GM12892 (cell line): ENCODE measurements at regions not wholly inside any gene's neighbourhood (a gene's known extent, or its start where the extent isn't known, plus 50 kb on each side); places are given as distances from the start of the nearest gene placed in this dataset.

Source experiments
- DNase-seq: peaks from one replicate; pipeline ENCODE4 v3.0.0; 2011; ENCODE audit not compliant: insufficient read length
- FAIRE-seq: peaks from 2 replicates; lab custom pipeline; 2011; peaks lifted over from hg19 to GRCh38; lab: Jason Lieb, UNC
- POLR2A ChIP-seq: IDR thresholded peaks from 2 replicates; pipeline ENCODE4 v1.6.1; 2011; ENCODE audit warnings: low read depth, low read length, control low read depth
- POLR2AphosphoS5 ChIP-seq: IDR thresholded peaks from 2 replicates; pipeline ENCODE4 v1.6.1; 2011; ENCODE audit warnings: low read depth, low read length, control low read depth
- TAF1 ChIP-seq: IDR thresholded peaks from 2 replicates; pipeline ENCODE4 v1.6.1; 2011; ENCODE audit warnings: low read depth, mild to moderate bottlenecking, control low read depth, low read length, borderline replicate concordance

- no peak for FAIRE-seq
- no peak for DNase-seq
- TF ChIP-seq TAF1 (no peak), POLR2A (no peak), POLR2AphosphoS5 (no peak)
Measured at GRCh38 chr6:1068068-1068467, 243.8 kb upstream of the FOXQ1 start.

- FAIRE-seq (no peak), DNase-seq (no peak)
- no peak for TF ChIP-seq TAF1
- no peak for TF ChIP-seq POLR2A
- no peak for TF ChIP-seq POLR2AphosphoS5
Measured at GRCh38 chr6:1067346-1067745, 244.6 kb upstream of the FOXQ1 start.

- DNase-seq (no peak), FAIRE-seq (no peak)
- no peak for TF ChIP-seq POLR2AphosphoS5
- no peak for TF ChIP-seq POLR2A
- TF ChIP-seq TAF1 = no peak
Measured at GRCh38 chr6:1066449-1067090, 245.3 kb upstream of the FOXQ1 start.

GRCh38 chr6:1065986-1066385 lies 245.9 kb upstream of the FOXQ1 start:
- TF ChIP-seq TAF1 (no peak), POLR2AphosphoS5 (no peak), POLR2A (no peak)
- no peak for FAIRE-seq
- no peak for DNase-seq

- TF ChIP-seq TAF1 (no peak), POLR2A (no peak), POLR2AphosphoS5 (no peak)
- DNase-seq (no peak), FAIRE-seq (no peak)
Measured at GRCh38 chr6:1063671-1064355, 248.1 kb upstream of the FOXQ1 start.

- no peak for TF ChIP-seq POLR2A
- TF ChIP-seq TAF1 = no peak
- TF ChIP-seq POLR2AphosphoS5 = no peak
- DNase-seq (no peak), FAIRE-seq (no peak)
Measured at GRCh38 chr6:1062786-1063545, 248.9 kb upstream of the FOXQ1 start.

GRCh38 chr6:1059596-1059995 lies 252.3 kb upstream of the FOXQ1 start:
- DNase-seq (no peak), FAIRE-seq (no peak)
- TF ChIP-seq POLR2A (no peak), TAF1 (no peak), POLR2AphosphoS5 (no peak)

GRCh38 chr6:1057490-1058135 lies 254.3 kb upstream of the FOXQ1 start:
- no peak for TF ChIP-seq POLR2A
- TF ChIP-seq POLR2AphosphoS5 = no peak
- TF ChIP-seq TAF1 = no peak
- no peak for DNase-seq
- no peak for FAIRE-seq

GRCh38 chr6:1055015-1055921 lies 256.6 kb upstream of the FOXQ1 start:
- DNase-seq = no peak
- FAIRE-seq = no peak
- TF ChIP-seq POLR2AphosphoS5 = no peak
- TF ChIP-seq TAF1 = no peak
- no peak for TF ChIP-seq POLR2A

- FAIRE-seq = no peak
Measured at GRCh38 chr6:1054653-1055014, 257.3 kb upstream of the FOXQ1 start.

GRCh38 chr6:1053586-1053985 lies 258.3 kb upstream of the FOXQ1 start:
- FAIRE-seq (peak; percentile 64), DNase-seq (no peak)
- TF ChIP-seq POLR2A (no peak), POLR2AphosphoS5 (no peak), TAF1 (no peak)

More at GRCh38 chr6:1054653-1055014, 257.3 kb upstream of the FOXQ1 start:
- TF ChIP-seq TAF1 (no peak), POLR2AphosphoS5 (no peak), POLR2A (no peak)
- no peak for DNase-seq

GRCh38 chr6:1052262-1052661 lies 259.6 kb upstream of the FOXQ1 start:
- no peak for DNase-seq
- TF ChIP-seq POLR2A = no peak
- no peak for TF ChIP-seq POLR2AphosphoS5
- TF ChIP-seq TAF1 = no peak
- no peak for FAIRE-seq
